ENCODE measurements at regions not wholly inside any gene's neighbourhood (a gene's known extent, or its start where the extent isn't known, plus 50 kb on each side); places are given as distances from the start of the nearest gene placed in this dataset.

- no peaks in the 10 kb centered on the region for H3K36me3 ChIP-seq
- no peak for DNase-seq (ENCODE audit: low spot score in 2 of 2)
- H3K27me3 ChIP-seq: no peaks in the 10 kb centered on the region
- TF ChIP-seq, protein P1, sequence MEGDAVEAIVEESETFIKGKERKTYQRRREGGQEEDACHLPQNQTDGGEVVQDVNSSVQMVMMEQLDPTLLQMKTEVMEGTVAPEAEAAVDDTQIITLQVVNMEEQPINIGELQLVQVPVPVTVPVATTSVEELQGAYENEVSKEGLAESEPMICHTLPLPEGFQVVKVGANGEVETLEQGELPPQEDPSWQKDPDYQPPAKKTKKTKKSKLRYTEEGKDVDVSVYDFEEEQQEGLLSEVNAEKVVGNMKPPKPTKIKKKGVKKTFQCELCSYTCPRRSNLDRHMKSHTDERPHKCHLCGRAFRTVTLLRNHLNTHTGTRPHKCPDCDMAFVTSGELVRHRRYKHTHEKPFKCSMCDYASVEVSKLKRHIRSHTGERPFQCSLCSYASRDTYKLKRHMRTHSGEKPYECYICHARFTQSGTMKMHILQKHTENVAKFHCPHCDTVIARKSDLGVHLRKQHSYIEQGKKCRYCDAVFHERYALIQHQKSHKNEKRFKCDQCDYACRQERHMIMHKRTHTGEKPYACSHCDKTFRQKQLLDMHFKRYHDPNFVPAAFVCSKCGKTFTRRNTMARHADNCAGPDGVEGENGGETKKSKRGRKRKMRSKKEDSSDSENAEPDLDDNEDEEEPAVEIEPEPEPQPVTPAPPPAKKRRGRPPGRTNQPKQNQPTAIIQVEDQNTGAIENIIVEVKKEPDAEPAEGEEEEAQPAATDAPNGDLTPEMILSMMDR (IDR thresholded peaks at IDR 0.05): no peak
- no peak for TF ChIP-seq POLR2A (IDR thresholded peaks at IDR 0.05)
- H3K27ac ChIP-seq: no peak overlapping the region
- no peak overlapping the region for H3K4me3 ChIP-seq
- no peaks in the 10 kb centered on the region for H3K9me3 ChIP-seq
- no peaks in the 10 kb centered on the region for H3K4me1 ChIP-seq
These were observed 198.2 kb upstream of the TMC3 start for GRCh38 chr15:81572190-81572589.

DNA sequence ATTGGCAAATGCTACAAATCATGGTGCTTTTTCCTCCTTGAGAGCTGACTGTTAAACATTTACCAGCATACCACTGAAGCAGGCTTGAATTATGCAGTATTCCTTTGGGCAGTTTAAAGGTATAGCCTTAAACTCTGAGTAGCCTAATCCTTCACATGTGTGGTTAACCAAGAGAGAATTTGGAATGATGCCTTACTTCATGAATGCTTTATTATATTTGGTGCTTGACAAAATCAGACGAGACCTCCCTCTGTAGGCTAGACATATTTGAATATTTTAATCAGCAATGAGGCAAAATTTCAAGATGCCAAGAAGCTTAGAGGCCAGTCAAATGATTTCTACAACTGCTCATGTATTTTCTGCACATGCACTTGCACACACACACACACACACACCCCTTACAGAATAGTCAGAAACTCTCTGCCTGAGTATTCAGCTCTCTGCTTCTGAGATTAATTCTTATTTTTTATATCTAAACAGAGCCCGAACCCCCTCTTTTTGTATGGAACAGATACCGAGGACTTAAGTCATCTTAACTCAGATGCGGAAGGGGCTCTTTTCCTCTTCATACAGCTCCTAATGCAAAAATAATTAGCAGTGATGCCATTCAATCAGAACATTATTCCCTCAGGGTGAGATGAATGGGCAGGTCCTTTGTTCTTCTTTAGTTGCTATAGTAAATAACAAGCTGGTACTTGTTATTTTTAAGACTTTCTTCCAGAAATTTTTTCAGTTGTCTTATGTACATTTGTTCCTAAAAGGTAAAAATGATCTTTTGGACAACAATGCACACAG lies 195.5 kb upstream of the TMC3 start:
- WGBS, 2 donors: 46 to 55% methylated on average over 4 of the region's 4 CpGs

DNA sequence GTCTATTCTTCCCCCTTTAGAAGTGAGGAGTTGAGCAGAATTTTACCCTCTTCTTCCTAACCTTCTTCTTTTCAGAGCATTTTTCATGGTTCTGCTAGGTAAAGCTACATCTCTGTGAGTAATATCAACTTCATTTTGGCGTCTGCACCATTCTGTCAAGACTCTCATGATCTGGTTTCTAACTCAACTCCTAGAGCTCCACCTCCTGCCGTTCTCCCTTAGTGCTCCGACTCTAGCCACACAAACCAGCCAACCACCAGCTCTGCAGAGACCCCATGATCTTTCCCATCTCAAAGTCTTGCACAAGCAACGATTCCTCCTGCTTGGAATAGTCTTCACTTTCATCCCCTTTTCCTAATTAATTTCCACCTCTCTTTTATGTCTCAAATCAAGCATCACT lies 193.9 kb upstream of the TMC3 start:
- no peak overlapping the region for H3K27ac ChIP-seq
- no peaks in the 10 kb centered on the region for H3K9me3 ChIP-seq
- WGBS, 2 donors: 79 to 83% methylated on average over 4 of the region's 4 CpGs
- no peak overlapping the region for H3K4me3 ChIP-seq
- H3K4me1 ChIP-seq: no peaks in the 10 kb centered on the region
- no peaks in the 10 kb centered on the region for H3K36me3 ChIP-seq
- DNase-seq (ENCODE audit: low spot score in 2 of 2): no peak
- no peaks in the 10 kb centered on the region for H3K27me3 ChIP-seq
- TF ChIP-seq EP300 (IDR thresholded peaks at IDR 0.05) (no peak), POLR2A (IDR thresholded peaks at IDR 0.05) (no peak)
- TF ChIP-seq, protein P1 (IDR thresholded peaks at IDR 0.05): no peak

More for the DNA sequence above, 195.5 kb upstream of the TMC3 start:
- H3K27me3 ChIP-seq: no peaks in the 10 kb centered on the region
- no peak overlapping the region for H3K4me3 ChIP-seq
- H3K9me3 ChIP-seq: no peaks in the 10 kb centered on the region
- no peak overlapping the region for H3K27ac ChIP-seq
- H3K4me1 ChIP-seq: no peaks in the 10 kb centered on the region
- TF ChIP-seq EP300 (IDR thresholded peaks at IDR 0.05) (no peak), POLR2A (IDR thresholded peaks at IDR 0.05) (no peak)
- no peaks in the 10 kb centered on the region for H3K36me3 ChIP-seq
- DNase-seq (ENCODE audit: low spot score in 2 of 2): no peak

GRCh38 chr15:81562986-81563385 lies 189.0 kb upstream of the TMC3 start:
- Histone ChIP-seq H3K9me3 (peaks cover 0 to 3% (median 0%) of the 10 kb centered on the region in 4 donors), H3K36me3 (no peaks in the 10 kb centered on the region), H3K4me3 (no peak overlapping the region), H3K4me1 (no peaks in the 10 kb centered on the region), H3K27ac (no peak overlapping the region), H3K27me3 (no peaks in the 10 kb centered on the region)
- WGBS, 2 donors: 18 to 26% methylated on average over 2 of the region's 2 CpGs
- no peak for TF ChIP-seq POLR2A (IDR thresholded peaks at IDR 0.05)
- TF ChIP-seq, protein P1 (IDR thresholded peaks at IDR 0.05): no peak
- no peak for TF ChIP-seq EP300 (IDR thresholded peaks at IDR 0.05)
- no peak for DNase-seq (ENCODE audit: low spot score in 2 of 2)

DNA sequence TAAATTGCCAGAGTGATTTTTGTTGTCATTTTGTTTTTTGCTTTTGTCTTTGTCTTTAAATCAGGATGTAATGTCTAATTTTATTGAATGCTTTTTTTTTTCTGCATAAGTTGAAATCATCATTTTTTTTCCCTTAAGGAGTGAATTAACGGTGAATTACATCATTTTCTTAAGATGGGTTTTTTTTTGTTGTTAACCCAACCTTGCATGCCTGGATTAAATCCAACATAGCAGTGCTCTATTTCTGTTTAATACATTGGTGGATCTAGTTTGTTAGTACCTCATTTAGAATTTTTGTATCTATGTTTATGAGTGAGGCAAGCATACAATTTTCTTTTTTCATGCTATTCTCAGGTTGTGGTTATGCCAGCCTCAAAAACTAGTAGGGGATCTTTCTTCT lies 186.4 kb upstream of the TMC3 start:
- WGBS, 2 donors: 65 to 68% methylated on average over 1 of the region's 1 CpG
- TF ChIP-seq EP300 (IDR thresholded peaks at IDR 0.05): no peak
- TF ChIP-seq, protein P1 (IDR thresholded peaks at IDR 0.05): no peak
- TF ChIP-seq POLR2A (IDR thresholded peaks at IDR 0.05): no peak

More for the DNA sequence above, 186.4 kb upstream of the TMC3 start:
- Histone ChIP-seq H3K9me3 (peaks cover 0 to 6% (median 0%) of the 10 kb centered on the region in 4 donors), H3K36me3 (no peaks in the 10 kb centered on the region), H3K4me1 (no peaks in the 10 kb centered on the region), H3K27me3 (no peaks in the 10 kb centered on the region), H3K4me3 (no peak overlapping the region), H3K27ac (no peak overlapping the region)
- DNase-seq (ENCODE audit: low spot score in 2 of 2): no peak
